AG04449 (cell line): ENCODE measurements at regions not wholly inside any gene's neighbourhood (a gene's known extent, or its start where the extent isn't known, plus 50 kb on each side); places are given as distances from the start of the nearest gene placed in this dataset.

Source experiments
- CTCF ChIA-PET: fragments of 350-600 bp; formaldehyde crosslinking; extraction: SDS; loops from one replicate; lab custom pipeline; 2021; ENCODE audit warnings: antibody characterized with exemption; lab: Yijun Ruan, JAX
- POLR2A ChIA-PET: fragments of 400-600, 350-600 bp; formaldehyde crosslinking; extraction: SDS; loops from one replicate; lab custom pipeline; 2020; ENCODE audit warnings: antibody characterized with exemption, inconsistent platforms; lab: Yijun Ruan, JAX
- DNase-seq: peaks from one replicate; pipeline ENCODE4 v3.0.0-alpha.2; 2010; ENCODE audit warnings: low read depth, low spot score
- H3K4me3 ChIP-seq: 2 replicates; pipeline ENCODE4 v1.5.1; 2011; ENCODE audit warnings: low read depth, mild to moderate bottlenecking, control low read depth, low read length
- TF ChIP-seq, protein P1 (sequence below): IDR thresholded peaks from one replicate; pipeline ENCODE4 v1.5.1; 2011; ENCODE audit warnings: mild to moderate bottlenecking, moderate library complexity, low read length, control low read depth, inconsistent platforms; ENCODE audit not compliant: insufficient read depth; ENCODE audit errors: missing control alignments

DNA sequence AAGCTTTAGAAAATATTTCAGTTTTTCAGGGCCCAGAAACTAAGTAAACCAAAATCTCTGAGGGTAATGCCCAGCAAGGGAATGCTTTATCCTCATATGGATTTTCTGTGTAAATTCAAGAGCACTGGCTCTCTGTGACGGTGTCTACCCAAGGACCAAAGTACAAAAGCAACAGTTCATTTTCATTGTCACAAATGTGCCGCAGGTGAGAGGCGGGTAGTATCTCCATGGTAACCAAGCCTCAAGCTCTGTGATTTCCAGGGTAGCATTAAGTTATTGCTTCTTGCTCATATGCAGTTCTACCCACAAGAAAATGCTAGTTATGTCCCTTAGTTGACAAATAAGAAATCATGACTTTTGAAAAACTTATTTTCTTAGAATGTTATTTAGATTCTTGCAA lies 164.3 kb downstream of the MTRR start:
- no peak for DNase-seq
- CTCF ChIA-PET = no interaction called here

DNA sequence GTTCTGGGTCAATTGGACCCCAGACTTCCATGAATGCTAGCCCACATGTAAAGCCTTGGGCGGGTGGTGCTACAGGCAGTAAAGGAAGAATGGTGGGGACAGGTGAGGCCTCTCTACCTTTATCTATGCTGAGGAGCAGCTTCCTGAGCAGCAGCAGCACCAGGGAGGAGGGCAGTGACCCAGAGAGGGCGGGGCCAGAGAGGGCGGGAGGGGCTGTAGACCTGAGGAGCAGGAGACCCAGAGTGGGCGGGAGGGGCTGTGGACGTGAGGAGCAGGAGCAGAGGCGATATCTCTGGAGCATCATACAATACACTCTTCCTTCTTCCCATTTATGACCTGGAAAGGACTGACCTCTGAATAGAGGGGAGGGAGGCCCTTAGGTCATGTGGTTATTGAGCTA lies 165.9 kb downstream of the MTRR start:
- TF ChIP-seq, protein P1, sequence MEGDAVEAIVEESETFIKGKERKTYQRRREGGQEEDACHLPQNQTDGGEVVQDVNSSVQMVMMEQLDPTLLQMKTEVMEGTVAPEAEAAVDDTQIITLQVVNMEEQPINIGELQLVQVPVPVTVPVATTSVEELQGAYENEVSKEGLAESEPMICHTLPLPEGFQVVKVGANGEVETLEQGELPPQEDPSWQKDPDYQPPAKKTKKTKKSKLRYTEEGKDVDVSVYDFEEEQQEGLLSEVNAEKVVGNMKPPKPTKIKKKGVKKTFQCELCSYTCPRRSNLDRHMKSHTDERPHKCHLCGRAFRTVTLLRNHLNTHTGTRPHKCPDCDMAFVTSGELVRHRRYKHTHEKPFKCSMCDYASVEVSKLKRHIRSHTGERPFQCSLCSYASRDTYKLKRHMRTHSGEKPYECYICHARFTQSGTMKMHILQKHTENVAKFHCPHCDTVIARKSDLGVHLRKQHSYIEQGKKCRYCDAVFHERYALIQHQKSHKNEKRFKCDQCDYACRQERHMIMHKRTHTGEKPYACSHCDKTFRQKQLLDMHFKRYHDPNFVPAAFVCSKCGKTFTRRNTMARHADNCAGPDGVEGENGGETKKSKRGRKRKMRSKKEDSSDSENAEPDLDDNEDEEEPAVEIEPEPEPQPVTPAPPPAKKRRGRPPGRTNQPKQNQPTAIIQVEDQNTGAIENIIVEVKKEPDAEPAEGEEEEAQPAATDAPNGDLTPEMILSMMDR = no peak
- H3K4me3 ChIP-seq = no peak overlapping the region
- ChIA-PET CTCF (no interaction called here), POLR2A (no interaction called here)
- DNase-seq = no peak

More for the DNA sequence above, 164.3 kb downstream of the MTRR start:
- no peak overlapping the region for H3K4me3 ChIP-seq
- POLR2A ChIA-PET = no interaction called here
- TF ChIP-seq, protein P1 = no peak

DNA sequence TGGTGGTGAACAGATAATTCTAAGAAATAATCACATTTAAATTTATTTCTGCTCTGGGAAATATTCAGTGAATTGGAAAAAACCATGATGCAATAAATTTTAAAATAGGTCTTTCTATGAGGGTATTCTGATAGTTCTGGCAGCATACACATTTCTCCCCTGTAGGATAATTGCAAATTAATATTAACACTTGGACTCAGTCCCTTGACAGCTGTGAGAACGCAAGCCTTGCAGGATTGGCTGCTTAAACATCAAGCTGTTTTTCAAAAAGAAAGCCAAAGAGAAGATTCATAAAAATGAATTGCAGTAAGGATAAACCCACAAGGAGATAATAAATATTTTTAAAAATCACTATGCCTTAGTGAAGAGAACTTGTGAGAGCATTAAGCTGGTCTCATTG lies 180.0 kb downstream of the MTRR start:
- no peak overlapping the region for H3K4me3 ChIP-seq
- CTCF ChIA-PET = no interaction called here
- DNase-seq = no peak
- POLR2A ChIA-PET = no interaction called here
- TF ChIP-seq, protein P1 = no peak

DNA sequence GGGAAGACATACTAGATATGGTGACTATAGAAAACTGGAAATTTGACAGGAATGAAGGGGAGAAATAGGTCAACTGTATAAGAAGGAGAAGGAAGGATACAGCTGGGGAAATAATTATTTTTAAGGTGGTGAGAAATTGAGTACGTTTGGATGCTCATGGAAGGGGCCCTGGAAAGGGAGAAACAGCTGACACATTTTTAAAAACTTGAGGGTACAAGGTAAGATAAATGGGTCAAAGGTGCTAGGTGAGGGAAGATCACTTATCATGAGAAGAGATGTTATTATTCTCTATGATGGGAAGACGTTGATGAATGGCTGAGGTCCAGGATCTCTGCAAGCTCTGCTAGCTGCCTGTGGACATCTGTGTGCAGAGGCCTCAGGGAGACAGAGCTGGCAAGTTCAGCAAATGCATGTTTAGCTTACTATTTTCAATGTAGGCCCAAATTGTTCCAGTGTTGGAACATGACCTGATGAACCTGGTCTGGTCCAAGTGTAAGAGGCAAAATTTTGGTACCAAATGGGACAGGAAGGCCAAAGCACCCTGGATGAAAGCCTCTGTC lies 181.7 kb downstream of the MTRR start:
- TF ChIP-seq, protein P1 = no peak
- POLR2A ChIA-PET = no interaction called here
- no peak for DNase-seq
- H3K4me3 ChIP-seq = no peak overlapping the region
- CTCF ChIA-PET = no interaction called here

DNA sequence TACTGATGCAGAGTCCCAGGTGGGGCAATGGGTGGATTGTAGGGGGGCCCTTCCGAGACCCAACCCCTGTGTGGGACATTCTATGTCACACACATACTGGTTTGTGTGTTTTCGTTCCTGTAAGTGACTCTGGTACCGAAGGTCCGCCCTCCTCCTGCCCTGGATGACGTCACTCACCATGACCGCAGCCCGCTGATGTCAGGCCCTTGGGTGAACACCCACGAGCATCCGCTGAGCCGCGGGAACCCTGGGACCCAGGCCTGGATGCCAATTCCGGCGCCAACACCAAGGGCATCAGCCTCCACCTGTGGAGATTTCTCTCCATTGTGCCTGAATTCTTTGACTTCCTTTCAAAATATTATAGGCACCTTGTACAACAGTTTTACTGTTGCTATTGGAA lies 184.3 kb downstream of the MTRR start:
- no peak overlapping the region for H3K4me3 ChIP-seq
- POLR2A ChIA-PET = no interaction called here
- TF ChIP-seq, protein P1 = no peak
- CTCF ChIA-PET = no interaction called here
- DNase-seq = no peak

DNA sequence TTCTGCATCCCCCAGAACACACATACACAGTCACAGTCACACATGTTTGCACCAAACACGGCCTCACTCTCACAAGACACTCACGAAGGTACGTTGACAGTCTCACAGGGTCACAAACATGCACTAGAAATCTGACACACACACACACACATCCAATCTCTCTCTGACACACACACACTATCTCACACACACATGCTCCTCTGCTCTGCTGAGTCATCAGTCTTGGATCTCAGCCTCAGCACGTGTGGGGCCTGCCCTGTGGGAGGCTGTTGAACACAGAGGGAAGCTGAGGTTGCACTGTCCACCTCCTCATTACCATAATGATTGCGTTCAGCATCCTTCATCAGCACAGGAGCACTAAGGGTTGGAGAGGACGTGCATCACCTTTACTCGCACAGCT lies 188.8 kb downstream of the MTRR start:
- no peak overlapping the region for H3K4me3 ChIP-seq
- TF ChIP-seq, protein P1 = no peak
- POLR2A ChIA-PET = no interaction called here
- CTCF ChIA-PET = no interaction called here
- no peak for DNase-seq
